T-helper 1 cell treated with Interleukin-12 subunit alpha and Interleukin-12 subunit beta and Interleukin-4 antibody, amounts not matched to agents 30 μg/mL and 1 μg/mL, for 36 hours (primary cell): ENCODE measurements at regions not wholly inside any gene's neighbourhood (a gene's known extent, or its start where the extent isn't known, plus 50 kb on each side); places are given as distances from the start of the nearest gene placed in this dataset.
"Not testable (repeated sequence)": the region's sequence is repeated elsewhere in the genome, so short reads cannot be mapped to it uniquely, and the experiment has no call there.

Experiments
- H3K27ac Mint-ChIP-seq: one replicate; pipeline ENCODE4 v1.8.0; 2021; ENCODE audit warnings: mild to moderate bottlenecking, mixed read lengths
- H3K27me3 Mint-ChIP-seq: one replicate; pipeline ENCODE4 v1.8.0; 2021; ENCODE audit warnings: low read depth, mixed read lengths
- H3K36me3 Mint-ChIP-seq: one replicate; pipeline ENCODE4 v1.8.0; 2021; ENCODE audit warnings: low read depth, mixed read lengths
- H3K4me1 Mint-ChIP-seq: one replicate; pipeline ENCODE4 v1.8.0; 2021; ENCODE audit warnings: low read depth, mixed read lengths
- H3K4me3 Mint-ChIP-seq: one replicate; pipeline ENCODE4 v1.8.0; 2021; ENCODE audit warnings: mild to moderate bottlenecking, moderate library complexity, mixed read lengths
- H3K9me3 Mint-ChIP-seq: one replicate; pipeline ENCODE4 v1.8.0; 2021; ENCODE audit warnings: mixed read lengths

- no peaks in the 10 kb centered on the region for H3K36me3 Mint-ChIP-seq
- H3K4me1 Mint-ChIP-seq = no peaks in the 10 kb centered on the region
- H3K4me3 Mint-ChIP-seq = no peak overlapping the region
- H3K27ac Mint-ChIP-seq = no peak overlapping the region
- H3K9me3 Mint-ChIP-seq = no peaks in the 10 kb centered on the region
- no peaks in the 10 kb centered on the region for H3K27me3 Mint-ChIP-seq
Observed at GRCh38 chr9:118670011-118670953, 699.0 kb downstream of the BRINP1 start.

GRCh38 chr9:118674942-118675341 lies 694.3 kb downstream of the BRINP1 start:
- no peaks in the 10 kb centered on the region for H3K36me3 Mint-ChIP-seq
- no peak overlapping the region for H3K27ac Mint-ChIP-seq
- H3K27me3 Mint-ChIP-seq = no peaks in the 10 kb centered on the region
- peaks cover 8% of the 10 kb centered on the region for H3K9me3 Mint-ChIP-seq
- H3K4me3 Mint-ChIP-seq = no peak overlapping the region
- no peaks in the 10 kb centered on the region for H3K4me1 Mint-ChIP-seq

GRCh38 chr9:118677936-118678653 lies 691.1 kb downstream of the BRINP1 start:
- not testable (repeated sequence) for H3K4me1 Mint-ChIP-seq, H3K27me3 Mint-ChIP-seq, H3K27ac Mint-ChIP-seq, H3K4me3 Mint-ChIP-seq, H3K36me3 Mint-ChIP-seq, H3K9me3 Mint-ChIP-seq

GRCh38 chr9:118686959-118687358 lies 682.3 kb downstream of the BRINP1 start:
- Mint-ChIP-seq H3K9me3 (no peaks in the 10 kb centered on the region), H3K27ac (no peak overlapping the region)

GRCh38 chr9:118689280-118689679 lies 680.0 kb downstream of the BRINP1 start:
- Mint-ChIP-seq H3K27ac (no peak overlapping the region), H3K9me3 (no peaks in the 10 kb centered on the region), H3K27me3 (no peaks in the 10 kb centered on the region), H3K36me3 (no peaks in the 10 kb centered on the region), H3K4me1 (no peaks in the 10 kb centered on the region), H3K4me3 (no peak overlapping the region)

More at GRCh38 chr9:118686959-118687358, 682.3 kb downstream of the BRINP1 start:
- Mint-ChIP-seq H3K27me3 (no peaks in the 10 kb centered on the region), H3K4me3 (no peak overlapping the region), H3K4me1 (no peaks in the 10 kb centered on the region), H3K36me3 (no peaks in the 10 kb centered on the region)

- no peaks in the 10 kb centered on the region for H3K9me3 Mint-ChIP-seq
- no peaks in the 10 kb centered on the region for H3K36me3 Mint-ChIP-seq
- H3K4me3 Mint-ChIP-seq = no peak overlapping the region
- H3K27me3 Mint-ChIP-seq = no peaks in the 10 kb centered on the region
- no peaks in the 10 kb centered on the region for H3K4me1 Mint-ChIP-seq
- H3K27ac Mint-ChIP-seq = no peak overlapping the region
Observed at GRCh38 chr9:118692613-118693012, 676.6 kb downstream of the BRINP1 start.

GRCh38 chr9:118693645-118694044 lies 675.6 kb downstream of the BRINP1 start:
- no peaks in the 10 kb centered on the region for H3K36me3 Mint-ChIP-seq
- no peak overlapping the region for H3K4me3 Mint-ChIP-seq
- H3K27me3 Mint-ChIP-seq = no peaks in the 10 kb centered on the region
- no peak overlapping the region for H3K27ac Mint-ChIP-seq
- no peaks in the 10 kb centered on the region for H3K9me3 Mint-ChIP-seq
- H3K4me1 Mint-ChIP-seq = no peaks in the 10 kb centered on the region

GRCh38 chr9:118695249-118695648 lies 674.0 kb downstream of the BRINP1 start:
- H3K9me3 Mint-ChIP-seq, H3K27ac Mint-ChIP-seq, H3K4me3 Mint-ChIP-seq, H3K36me3 Mint-ChIP-seq, H3K4me1 Mint-ChIP-seq, H3K27me3 Mint-ChIP-seq: not testable (repeated sequence)

- H3K9me3 Mint-ChIP-seq = peaks cover 6% of the 10 kb centered on the region
Observed at GRCh38 chr9:118701985-118702384, 667.2 kb downstream of the BRINP1 start.

GRCh38 chr9:118711843-118712242 lies 657.4 kb downstream of the BRINP1 start:
- no peak overlapping the region for H3K27ac Mint-ChIP-seq
- no peaks in the 10 kb centered on the region for H3K4me1 Mint-ChIP-seq
- H3K9me3 Mint-ChIP-seq = peaks cover 3% of the 10 kb centered on the region
- no peak overlapping the region for H3K4me3 Mint-ChIP-seq
- H3K36me3 Mint-ChIP-seq = no peaks in the 10 kb centered on the region
- H3K27me3 Mint-ChIP-seq = no peaks in the 10 kb centered on the region

More at GRCh38 chr9:118701985-118702384, 667.2 kb downstream of the BRINP1 start:
- Mint-ChIP-seq H3K4me3 (no peak overlapping the region), H3K27me3 (no peaks in the 10 kb centered on the region), H3K27ac (no peak overlapping the region), H3K36me3 (no peaks in the 10 kb centered on the region), H3K4me1 (no peaks in the 10 kb centered on the region)

GRCh38 chr9:118721276-118721675 lies 648.0 kb downstream of the BRINP1 start:
- Mint-ChIP-seq H3K36me3 (no peaks in the 10 kb centered on the region), H3K4me1 (no peaks in the 10 kb centered on the region), H3K9me3 (peaks cover 8% of the 10 kb centered on the region), H3K27me3 (no peaks in the 10 kb centered on the region), H3K4me3 (no peak overlapping the region), H3K27ac (no peak overlapping the region)

GRCh38 chr9:118721923-118722322 lies 647.3 kb downstream of the BRINP1 start:
- H3K4me3 Mint-ChIP-seq = no peak overlapping the region
- no peak overlapping the region for H3K27ac Mint-ChIP-seq
- no peaks in the 10 kb centered on the region for H3K36me3 Mint-ChIP-seq
- peaks cover 8% of the 10 kb centered on the region for H3K9me3 Mint-ChIP-seq
- H3K27me3 Mint-ChIP-seq = no peaks in the 10 kb centered on the region
- H3K4me1 Mint-ChIP-seq = no peaks in the 10 kb centered on the region

- Mint-ChIP-seq H3K4me1 (no peaks in the 10 kb centered on the region), H3K27ac (no peak overlapping the region), H3K36me3 (no peaks in the 10 kb centered on the region), H3K27me3 (no peaks in the 10 kb centered on the region), H3K9me3 (peaks cover 15% of the 10 kb centered on the region), H3K4me3 (no peak overlapping the region)
Observed at GRCh38 chr9:118729981-118730380, 639.3 kb downstream of the BRINP1 start.

- Mint-ChIP-seq H3K27me3 (no peaks in the 10 kb centered on the region), H3K27ac (no peak overlapping the region), H3K9me3 (peaks cover 20% of the 10 kb centered on the region), H3K36me3 (no peaks in the 10 kb centered on the region), H3K4me1 (no peaks in the 10 kb centered on the region), H3K4me3 (no peak overlapping the region)
Observed at GRCh38 chr9:118732998-118733397, 636.2 kb downstream of the BRINP1 start.

- no peaks in the 10 kb centered on the region for H3K27me3 Mint-ChIP-seq
- H3K36me3 Mint-ChIP-seq = no peaks in the 10 kb centered on the region
- H3K4me3 Mint-ChIP-seq = no peak overlapping the region
- peaks cover 20% of the 10 kb centered on the region for H3K9me3 Mint-ChIP-seq
- H3K4me1 Mint-ChIP-seq = no peaks in the 10 kb centered on the region
- H3K27ac Mint-ChIP-seq = no peak overlapping the region
Observed at GRCh38 chr9:118734696-118735095, 634.5 kb downstream of the BRINP1 start.
